Inflammatory macrophage (primary cell): ENCODE measurements at regions not wholly inside any gene's neighbourhood (a gene's known extent, or its start where the extent isn't known, plus 50 kb on each side); places are given as distances from the start of the nearest gene placed in this dataset.

ENCODE experiments used
- DNase-seq, 2 donors: peaks; one replicate each; pipeline ENCODE4 v3.0.0-alpha.2; 2020 to 2022

DNA sequence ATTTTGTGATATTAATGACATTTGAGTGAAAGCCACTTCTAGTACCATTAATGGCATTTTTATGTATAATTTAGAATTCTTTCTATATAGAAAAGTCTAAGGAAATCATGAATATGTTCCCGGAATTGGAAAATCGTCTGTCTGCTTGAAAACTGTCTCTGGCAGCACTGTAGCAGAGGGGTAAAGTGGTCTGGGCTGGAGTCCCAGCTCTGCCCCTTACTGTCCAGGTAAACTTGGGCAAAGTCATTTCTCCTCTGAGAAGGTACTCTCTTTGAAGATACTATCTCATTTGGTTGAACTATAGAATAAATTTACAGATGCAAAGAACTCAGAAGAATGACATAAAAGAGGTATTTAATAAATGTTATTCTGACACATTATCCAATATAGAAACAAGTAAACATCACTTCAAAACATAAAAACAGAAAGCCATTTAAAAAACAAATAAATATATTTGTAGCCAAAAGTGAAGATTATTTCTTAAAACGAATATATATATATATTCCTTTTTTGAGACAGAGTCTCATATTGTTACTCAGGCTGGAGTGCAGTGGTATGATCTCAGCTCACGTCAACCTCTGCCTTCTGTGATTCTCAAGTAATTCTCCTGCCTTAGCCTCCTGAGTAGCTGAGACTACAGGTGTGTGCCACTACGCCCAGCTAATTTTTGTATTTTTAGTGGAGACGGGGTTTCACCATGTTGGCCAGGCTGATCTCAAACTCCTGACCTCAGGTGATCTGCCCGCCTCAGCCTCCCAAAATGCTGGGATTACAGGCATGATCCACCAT is 149.8 kb upstream of the ITGA4 start:
- DNase-seq = no peak

DNA sequence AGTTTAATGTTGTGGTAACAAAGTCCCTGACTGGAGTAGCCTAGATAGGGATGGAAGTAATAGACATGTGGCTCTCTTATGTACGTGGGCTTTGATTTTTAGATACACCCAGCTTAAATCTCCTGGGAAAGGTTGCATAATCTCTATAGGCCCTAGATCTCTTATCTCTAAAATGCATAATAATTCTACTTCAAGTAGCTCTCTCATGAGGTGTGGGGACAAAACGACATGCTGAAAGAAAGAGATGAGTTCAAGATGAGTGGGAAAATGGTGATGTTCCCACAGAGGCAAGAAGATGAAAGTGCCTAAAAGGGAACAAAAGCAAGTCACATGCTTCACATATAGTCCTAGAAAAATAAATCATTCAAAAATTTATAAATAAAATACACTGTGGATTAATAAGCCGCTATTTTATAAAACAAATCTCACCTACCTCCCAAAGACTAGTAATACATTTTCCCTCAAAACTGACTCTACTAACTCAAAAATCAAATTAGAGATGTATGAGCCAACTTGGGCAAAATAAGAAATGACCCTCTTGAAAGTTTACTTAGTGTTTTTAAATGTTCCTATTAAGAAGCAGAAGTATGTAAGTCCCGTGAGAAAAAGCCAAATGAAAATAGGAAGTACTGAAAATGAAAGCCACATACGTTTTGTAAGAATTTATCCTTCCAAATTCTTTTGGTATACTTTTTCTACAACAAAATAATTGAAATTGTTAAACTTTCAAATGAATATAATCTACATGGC is 148.2 kb upstream of the ITGA4 start:
- peak; percentile 23 to 80 for DNase-seq

DNA sequence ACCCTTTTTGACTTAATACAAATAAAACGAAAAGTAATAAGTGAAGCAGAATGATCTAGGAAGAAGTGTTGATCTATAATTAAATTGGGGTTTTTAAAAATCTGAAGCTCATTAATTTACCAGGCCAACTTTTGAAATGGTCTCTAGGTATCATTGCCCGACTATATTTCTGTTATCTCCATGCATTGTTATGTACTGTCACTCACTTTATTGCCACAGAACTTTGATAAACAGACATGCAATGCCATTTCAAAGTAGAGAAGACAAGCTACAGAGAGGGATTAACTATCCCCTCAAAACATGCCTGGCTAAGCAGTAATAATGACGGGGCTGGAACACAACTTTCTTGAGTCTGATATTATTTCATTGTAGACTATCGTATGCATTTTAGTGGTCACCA is 147.6 kb upstream of the ITGA4 start:
- peak in 1 of 2 donors; percentile 14 for DNase-seq

DNA sequence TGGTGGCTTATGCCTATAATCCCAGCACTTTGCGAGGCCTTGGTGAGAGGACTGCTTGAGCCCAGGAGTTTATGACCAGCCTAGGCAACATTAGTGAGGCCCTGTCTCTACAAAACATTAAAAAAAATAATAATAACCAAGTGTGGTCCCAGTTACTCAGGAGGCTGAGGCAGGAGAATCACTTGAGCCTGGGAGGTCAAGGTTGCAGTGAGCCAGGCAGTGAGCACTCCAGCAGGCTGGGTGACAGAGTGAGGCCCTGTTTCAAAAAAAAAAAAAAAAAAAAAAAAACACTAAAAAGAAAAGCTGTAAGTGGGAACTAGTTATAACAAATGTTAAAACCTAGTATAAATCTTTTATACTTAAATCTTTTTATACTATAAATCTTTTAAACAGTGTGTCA is 146.2 kb upstream of the ITGA4 start:
- DNase-seq = no peak

DNA sequence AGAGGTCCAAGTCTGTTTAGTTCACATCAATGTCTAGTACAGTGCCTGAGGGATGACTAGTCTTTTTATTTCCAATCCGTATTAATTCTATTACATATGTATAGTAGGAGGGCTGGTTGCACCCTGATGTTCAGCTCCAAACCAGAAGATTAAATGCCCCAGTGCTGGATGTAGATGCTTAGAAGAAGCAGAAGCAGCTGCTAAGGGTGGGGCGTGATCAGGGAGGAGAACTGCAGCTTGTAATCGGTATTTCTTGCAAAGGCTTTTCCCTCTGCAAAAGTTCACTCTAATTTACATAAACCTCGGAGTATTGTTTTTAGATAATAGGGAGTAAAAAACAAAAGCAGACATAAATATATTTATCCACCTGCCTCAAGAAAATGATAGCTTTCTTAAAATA is 145.3 kb upstream of the ITGA4 start:
- peak; percentile 46 to 47 for DNase-seq

DNA sequence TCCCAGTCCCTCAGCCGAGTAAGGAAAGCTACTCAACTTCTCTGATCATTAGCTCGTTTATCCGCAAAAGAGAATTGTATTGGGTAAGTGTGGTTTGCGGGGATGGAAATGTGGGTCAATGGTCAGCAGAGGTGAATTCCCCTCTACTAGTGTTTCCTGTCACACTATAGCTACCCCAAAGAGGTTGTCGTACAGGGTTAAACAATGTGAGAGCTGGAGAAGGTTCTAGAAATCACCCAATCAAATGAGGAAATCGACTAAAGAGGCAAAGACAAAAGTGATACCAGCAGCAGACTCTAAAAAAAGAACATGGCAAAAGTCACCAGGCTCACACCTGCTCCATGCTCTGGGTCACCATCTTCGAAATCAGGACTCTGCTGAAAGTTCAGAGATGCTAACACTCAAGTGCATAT is 144.7 kb upstream of the ITGA4 start:
- no peak for DNase-seq

DNA sequence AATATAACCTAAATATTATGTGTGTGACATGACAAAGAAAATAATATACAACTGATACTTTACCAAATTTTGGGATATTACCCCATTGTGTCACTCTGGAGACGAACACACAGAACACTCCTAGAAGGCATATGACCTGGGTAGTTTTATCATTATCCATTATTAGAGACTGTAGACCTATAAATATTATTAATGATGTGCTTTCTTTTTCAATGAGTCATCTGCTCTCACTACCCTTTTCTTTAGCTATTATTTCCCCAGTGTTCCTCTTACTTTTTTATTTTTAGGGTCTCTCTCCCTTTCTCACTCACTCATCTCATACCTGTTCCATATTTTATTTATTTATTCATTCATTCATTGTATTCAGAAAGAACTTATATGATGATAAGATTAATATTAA is 143.3 kb upstream of the ITGA4 start:
- DNase-seq = no peak

DNA sequence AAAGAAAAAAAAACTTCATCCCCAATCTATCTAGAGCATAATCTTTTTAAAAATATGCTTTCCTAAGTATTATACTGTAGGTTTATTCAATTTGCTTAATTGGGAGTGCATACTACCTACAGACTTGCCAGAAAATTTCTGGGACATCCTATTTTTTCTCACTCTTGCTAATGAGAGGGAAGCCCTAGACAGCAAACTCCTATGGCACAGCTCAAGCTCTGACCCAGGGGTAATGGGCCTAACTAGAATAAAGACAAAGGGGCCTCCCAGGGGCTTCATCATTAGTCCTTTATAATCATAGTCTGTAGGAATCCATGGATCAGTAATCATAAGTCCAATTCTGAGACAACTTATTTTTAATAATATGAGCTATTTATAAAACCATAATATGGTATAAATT is 142.6 kb upstream of the ITGA4 start:
- DNase-seq = no peak

DNA sequence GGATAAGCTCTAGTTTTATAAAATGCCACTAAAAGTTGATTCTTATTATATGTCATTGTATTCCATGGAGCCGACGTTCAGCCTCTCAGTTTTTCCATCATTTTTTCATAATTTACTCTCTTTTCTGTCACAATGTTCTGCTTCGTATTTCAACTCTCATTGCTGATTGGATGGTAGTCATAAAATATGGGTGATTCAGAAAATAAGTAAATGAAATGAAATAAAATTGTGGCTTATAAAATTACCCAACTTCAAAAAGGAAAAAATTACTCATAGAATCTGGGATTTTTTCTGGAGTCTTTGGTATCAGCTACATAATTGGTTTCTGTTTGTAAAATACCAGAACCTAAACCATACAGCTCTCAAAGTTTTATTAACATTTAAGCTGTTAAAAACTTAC is 139.7 kb upstream of the ITGA4 start:
- no peak for DNase-seq

DNA sequence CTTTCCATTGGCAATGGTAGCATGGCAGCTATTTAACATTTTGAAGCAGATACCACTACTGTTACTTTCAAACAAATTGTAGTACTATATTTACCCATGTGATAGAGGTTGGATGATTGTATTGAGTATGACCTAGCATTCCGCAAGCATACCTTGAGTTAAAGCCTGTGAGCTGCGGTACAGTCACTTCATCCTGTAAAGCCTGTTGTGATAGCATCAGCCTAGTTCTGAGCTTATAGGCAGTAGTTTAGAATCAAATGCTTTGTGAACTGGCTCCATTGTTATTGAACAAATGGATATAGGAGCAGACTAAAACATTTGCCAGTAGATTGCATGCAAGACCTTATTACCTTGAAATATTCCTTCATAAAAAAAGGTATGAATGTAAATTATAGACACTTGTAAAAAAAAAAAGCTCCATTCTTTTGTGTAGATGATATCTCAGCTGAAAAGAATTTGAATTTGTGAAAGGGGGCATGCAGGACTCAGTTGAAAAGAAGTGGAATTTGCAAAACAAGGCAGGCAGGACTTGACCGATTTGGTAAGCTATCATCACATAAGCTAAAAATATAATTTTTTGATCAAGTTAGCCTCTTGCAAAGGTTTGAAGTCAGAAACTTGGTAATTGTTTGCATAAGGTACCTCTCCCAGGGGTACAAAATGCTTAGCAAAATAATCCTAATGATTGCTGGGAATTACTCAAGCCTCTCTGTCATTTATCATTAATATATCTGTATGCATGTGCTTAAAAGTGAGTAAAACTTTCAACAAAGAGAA is 138.5 kb upstream of the ITGA4 start:
- no peak for DNase-seq

DNA sequence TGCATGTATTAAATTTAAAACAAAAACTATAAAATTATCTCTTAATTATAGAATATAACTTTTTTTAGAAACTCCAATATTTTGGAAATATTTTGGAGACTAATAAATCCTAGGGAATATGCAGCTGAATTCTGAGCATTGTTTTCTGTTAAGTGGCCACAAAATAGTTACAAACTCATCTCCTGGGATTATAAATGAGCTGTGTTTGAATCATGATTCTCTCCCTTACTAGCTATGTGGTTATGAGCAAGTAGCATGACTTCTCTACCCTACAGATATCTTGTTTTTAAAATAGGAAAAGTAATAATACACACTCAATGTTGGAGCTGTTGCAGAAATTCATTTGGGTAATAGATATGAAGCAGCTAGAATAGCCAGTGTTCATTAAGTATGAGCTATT is 137.9 kb upstream of the ITGA4 start:
- no peak for DNase-seq

DNA sequence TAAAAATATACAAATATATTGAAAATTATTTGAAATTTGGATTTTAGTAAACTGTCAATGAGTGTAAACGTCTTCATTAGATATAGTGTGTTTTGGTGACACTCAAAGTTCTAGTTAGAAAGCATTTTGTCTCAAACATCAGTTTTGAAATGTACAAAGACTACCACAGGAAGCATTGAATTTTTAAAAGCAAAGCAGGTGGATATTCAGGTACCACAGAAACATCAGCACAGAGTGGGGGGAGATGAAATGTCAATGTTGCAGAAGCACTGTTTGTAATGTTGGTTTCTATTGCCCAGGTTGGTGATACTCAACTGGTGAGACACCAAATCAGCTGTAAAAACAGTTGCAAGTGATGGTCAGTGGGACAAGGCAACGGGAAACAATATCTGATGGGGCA is 136.5 kb upstream of the ITGA4 start:
- DNase-seq = no peak

DNA sequence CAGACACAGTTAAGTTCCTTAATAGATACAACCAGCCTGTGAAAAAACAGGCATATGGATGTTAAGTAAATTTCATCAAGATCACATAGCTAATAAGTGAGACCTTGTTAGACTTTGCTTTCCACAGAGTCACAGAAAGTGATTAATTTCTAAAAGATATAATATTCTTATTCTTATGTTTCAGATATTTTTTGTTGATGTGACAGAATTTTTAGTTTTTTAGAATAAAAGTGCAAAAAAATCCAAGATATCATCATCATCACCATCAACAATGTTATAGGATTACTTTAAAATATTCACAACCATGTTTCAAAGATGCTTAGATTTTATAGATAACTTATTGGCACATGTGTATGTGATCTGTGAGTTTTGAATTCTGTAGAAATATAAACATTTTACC is 132.3 kb upstream of the ITGA4 start:
- DNase-seq = no peak

DNA sequence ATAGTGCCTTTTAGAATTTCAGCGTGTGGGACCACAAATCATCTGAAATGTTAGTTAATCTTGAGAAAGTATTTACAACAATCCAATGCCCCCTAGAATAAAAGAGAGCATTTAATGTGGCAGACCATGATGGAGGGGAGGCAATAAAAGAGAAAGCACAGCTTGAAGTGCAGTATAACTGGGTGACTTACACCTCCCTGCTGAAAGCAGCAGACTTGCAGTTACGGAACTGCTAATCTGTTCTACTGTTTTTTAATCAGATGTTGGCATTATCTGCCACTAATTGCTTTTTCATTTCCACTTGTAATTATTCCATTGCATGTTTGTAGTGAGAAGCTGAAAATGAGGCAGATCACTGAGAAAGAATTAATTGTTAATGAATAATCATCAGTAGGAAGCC is 130.5 kb upstream of the ITGA4 start:
- DNase-seq = no peak

DNA sequence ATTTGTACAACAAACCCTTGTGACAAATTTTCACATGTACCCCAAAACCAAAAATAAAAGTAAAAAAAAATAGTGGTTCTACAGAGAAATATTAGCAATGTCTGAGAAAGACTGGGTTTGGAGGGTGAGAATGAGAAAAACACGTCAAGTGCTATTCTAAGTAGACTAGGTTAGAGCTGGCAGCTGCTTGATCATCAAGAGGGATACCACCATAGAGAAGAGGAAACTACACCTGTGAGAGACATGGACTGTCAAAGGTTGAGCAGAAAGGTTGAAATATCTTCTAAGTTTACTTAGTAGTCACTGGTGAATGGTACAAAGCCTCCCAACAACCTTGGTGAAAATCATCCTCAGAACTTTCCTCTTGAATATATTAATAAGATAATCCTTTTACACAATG is 126.9 kb upstream of the ITGA4 start:
- no peak for DNase-seq

DNA sequence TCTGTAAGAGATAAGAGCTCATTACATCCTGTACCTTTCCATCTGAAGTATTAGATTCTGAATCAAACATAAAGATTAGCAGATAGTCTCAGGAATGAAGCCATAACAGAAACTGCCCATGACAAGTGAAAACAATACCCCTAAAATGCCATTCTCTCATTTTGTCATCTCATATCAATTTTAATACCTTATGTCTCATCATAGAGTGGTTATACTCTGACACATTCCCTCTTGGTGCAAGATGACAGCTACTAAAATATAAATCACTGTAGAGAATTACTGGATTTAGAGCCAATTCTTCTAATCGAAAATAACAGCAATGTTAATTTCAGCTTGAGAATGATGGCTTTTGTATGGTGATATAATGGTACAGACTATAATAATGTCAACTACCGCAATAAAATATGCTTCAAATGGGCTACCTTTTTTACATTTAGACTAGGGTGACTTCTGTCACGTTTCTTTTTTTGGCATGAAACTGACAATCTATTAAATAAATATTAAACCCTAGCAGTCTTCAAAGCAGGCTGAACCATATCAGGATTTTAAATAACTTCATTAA is 125.1 kb upstream of the ITGA4 start:
- DNase-seq = no peak

DNA sequence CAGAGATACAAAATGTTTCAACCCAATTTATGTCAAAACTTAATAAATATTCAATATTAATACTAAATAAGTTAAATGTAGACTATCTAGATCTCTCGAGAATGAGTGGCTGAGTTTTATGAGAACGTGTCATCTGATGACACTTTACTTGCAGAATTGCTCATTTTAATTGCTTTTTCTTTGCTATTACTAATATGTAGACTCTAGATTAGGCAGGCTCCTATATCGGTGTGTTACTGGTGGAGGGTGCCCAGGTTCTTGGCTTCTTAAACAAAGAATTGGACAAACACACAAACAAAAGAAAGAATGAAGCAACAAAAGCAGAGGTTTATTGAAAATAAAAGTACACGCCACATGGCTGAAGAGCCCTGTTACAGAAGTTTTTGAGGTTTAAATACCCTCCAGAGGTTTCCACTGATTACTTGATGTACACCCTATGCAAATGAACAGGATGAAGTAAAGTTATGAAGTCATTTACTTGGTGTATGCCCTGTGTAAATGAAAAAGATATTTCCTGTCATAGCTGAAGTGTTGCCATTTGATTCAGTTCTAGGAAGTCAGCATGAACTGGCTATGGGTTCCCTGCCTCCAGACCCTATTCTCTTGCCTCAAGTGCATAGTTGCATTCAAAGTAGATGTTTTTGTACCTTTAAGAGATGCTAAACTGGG is 122.9 kb upstream of the ITGA4 start:
- DNase-seq = no peak

DNA sequence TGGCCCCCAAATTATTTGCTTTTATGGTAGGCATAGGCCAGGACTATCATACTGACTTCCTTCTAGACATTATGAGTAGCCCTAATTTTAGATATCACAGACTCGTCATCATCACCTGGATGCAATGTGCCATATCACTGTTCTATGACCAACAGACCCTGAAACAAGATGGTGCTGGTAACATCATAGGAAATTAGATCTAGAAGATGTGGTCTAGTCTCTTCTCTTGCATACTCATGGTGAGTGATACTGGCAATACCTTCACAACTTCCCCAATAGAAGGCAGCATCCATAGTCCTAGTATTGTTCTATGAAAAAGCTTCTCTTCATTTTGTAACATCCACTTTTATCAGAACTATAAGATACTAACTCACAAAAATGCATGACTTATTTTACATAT is 116.3 kb upstream of the ITGA4 start:
- DNase-seq = no peak

DNA sequence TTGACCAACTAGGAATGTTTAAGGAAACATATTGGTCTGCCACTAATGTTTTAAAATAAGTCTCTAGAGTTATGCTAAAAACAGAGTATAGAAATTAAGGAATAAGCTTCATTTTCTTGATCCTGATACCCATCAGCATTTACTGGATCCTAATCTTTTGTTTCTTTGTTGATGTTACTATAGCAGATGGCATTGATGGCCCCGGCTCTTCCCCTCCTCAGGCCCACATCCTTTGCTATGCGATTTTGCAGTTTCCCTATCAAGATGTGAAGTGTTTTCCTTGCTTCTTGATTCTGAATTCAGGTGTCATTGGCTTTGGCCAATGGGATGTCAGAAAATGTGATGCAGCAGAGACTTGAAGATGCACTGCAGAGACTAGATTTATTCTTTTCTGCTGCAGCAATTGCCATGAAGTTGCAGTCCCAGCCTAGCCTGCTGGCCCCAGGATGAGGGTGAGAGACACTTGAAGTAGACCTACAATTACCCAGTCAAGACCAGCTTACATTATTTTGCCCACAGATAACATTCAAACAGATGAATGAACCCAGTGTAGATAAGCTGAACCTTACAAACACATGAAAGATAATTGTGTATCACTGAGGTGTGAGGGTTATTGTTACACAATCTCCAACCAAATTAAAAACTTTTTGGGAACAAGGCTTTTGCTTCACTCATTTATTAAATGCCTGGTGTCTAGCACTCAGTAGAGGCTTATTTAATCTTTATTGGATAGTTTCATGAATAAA is 115.2 kb upstream of the ITGA4 start:
- no peak for DNase-seq

DNA sequence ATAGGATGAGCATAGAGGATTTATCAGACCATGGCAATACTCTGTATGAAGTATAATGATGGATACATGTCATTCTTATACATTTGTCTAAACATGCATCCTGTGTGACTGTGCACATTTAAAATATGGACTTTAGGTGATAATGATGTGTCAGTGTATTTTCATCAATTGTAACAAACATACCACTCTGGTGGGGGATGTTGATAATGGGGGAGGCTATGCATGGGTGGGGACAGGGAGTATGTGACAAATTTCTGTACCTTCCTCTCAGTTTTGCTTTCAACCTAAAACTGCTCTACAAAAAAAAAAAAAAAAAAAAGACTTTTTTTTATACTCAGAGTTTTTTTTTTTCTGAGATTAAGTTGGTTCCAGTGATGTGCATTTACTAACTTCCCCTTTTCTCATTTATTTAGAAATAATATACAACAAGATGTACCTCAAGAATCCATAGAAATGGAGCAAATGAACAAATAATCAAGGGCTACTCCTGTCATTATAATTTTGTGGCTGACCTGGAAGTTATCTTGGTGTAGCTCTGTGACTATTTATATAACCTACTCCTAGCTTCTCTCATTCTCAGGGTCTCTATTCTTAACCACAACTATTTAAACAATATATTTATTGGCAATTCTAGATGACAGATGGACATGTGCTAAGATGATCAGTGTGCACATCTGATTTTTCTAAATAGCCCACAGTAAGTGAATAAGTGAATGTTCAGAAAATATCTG is 108.9 kb upstream of the ITGA4 start:
- DNase-seq = no peak

DNA sequence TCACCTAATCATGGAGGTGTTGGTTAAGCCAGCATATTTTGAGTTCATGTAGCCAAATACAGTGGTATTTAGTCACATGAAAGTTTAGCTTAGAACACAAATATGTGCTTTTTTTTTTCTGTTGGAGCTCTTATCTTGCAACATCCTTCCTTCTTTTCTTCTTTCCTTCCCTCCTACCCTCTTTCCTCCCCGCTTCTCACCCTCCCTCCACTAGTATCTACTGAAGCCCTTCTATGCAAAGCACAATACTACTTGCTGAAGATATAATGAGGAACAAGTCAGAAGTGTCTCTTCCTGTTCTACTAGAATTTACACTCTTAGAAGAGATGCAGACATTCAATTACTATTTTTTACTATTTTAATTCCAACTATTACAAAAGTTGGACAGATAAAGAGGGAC is 105.0 kb upstream of the ITGA4 start:
- DNase-seq = no peak
